Stimulated activated CD4-positive, alpha-beta T cell treated with anti-CD3 and anti-CD28 coated beads, Interleukin-2, amount 100 ng/mL, for 48 hours (primary cell): ENCODE measurements at regions not wholly inside any gene's neighbourhood (a gene's known extent, or its start where the extent isn't known, plus 50 kb on each side); places are given as distances from the start of the nearest gene placed in this dataset.

ENCODE experiments used
- DNase-seq, 2 donors: peaks; one replicate each; pipeline ENCODE4 v3.0.0-alpha.2; 2020

GRCh38 chr7:132666774-132667172 lies 90.5 kb upstream of the PLXNA4 start:
- DNase-seq: no peak

- DNase-seq: no peak
Measured at GRCh38 chr7:132666071-132666773, 90.0 kb upstream of the PLXNA4 start.

GRCh38 chr7:132656846-132657776 lies 80.8 kb upstream of the PLXNA4 start:
- no peak for DNase-seq

GRCh38 chr7:132656341-132656740 lies 80.1 kb upstream of the PLXNA4 start:
- no peak for DNase-seq

- peak; percentile 11 to 27 for DNase-seq
Measured at GRCh38 chr7:132655131-132655727, 79.0 kb upstream of the PLXNA4 start.

GRCh38 chr7:132654150-132654549 lies 77.9 kb upstream of the PLXNA4 start:
- DNase-seq: no peak

- no peak for DNase-seq
Measured at GRCh38 chr7:132653366-132653930, 77.2 kb upstream of the PLXNA4 start.

GRCh38 chr7:132652507-132652906 lies 76.2 kb upstream of the PLXNA4 start:
- no peak for DNase-seq

GRCh38 chr7:132650498-132650897 lies 74.2 kb upstream of the PLXNA4 start:
- DNase-seq: no peak

- no peak for DNase-seq
Measured at GRCh38 chr7:132647311-132647710, 71.0 kb upstream of the PLXNA4 start.

- no peak for DNase-seq
Measured at GRCh38 chr7:132646052-132646451, 69.8 kb upstream of the PLXNA4 start.

- DNase-seq: no peak
Measured at GRCh38 chr7:132643302-132643701, 67.0 kb upstream of the PLXNA4 start.

- DNase-seq: no peak
Measured at GRCh38 chr7:132641238-132641637, 65.0 kb upstream of the PLXNA4 start.

GRCh38 chr7:132639983-132640382 lies 63.7 kb upstream of the PLXNA4 start:
- no peak for DNase-seq

GRCh38 chr7:132638000-132638399 lies 61.7 kb upstream of the PLXNA4 start:
- DNase-seq: no peak

- no peak for DNase-seq
Measured at GRCh38 chr7:132636581-132636980, 60.3 kb upstream of the PLXNA4 start.

- DNase-seq: no peak
Measured at GRCh38 chr7:132635127-132635526, 58.9 kb upstream of the PLXNA4 start.

GRCh38 chr7:132630834-132631233 lies 54.6 kb upstream of the PLXNA4 start:
- DNase-seq: no peak
